GM19438 (cell line): ENCODE measurements at regions not wholly inside any gene's neighbourhood (a gene's known extent, or its start where the extent isn't known, plus 50 kb on each side); places are given as distances from the start of the nearest gene placed in this dataset.
A peak's percentile ranks its signal among the peaks of the same experiment; 100 is the strongest.
"Not testable (repeated sequence)": the region's sequence is repeated elsewhere in the genome, so short reads cannot be mapped to it uniquely, and the experiment has no call there.

ENCODE experiments used
- ATAC-seq: cut with Tn5 transposase; IDR thresholded peaks from one replicate; pipeline ENCODE4 v1.9.1; 2021; ENCODE audit warnings: low read depth; ENCODE audit not compliant: unreplicated experiment

- no peak for ATAC-seq
These were observed 99.1 kb upstream of the PRSS16 start for GRCh38 chr6:27148404-27148795.

GRCh38 chr6:27149150-27149549 is 98.4 kb upstream of the PRSS16 start:
- ATAC-seq: no peak

GRCh38 chr6:27154696-27155095 is 92.8 kb upstream of the PRSS16 start:
- ATAC-seq: no peak

GRCh38 chr6:27156874-27157458 is 90.5 kb upstream of the PRSS16 start:
- ATAC-seq: no peak

- peak; percentile 52 for ATAC-seq
These were observed 89.8 kb upstream of the PRSS16 start for GRCh38 chr6:27157459-27158315.

GRCh38 chr6:27158316-27158643 is 89.2 kb upstream of the PRSS16 start:
- ATAC-seq: no peak

- ATAC-seq: no peak
These were observed 87.8 kb upstream of the PRSS16 start for GRCh38 chr6:27159725-27160124.

- ATAC-seq: no peak
These were observed 86.4 kb upstream of the PRSS16 start for GRCh38 chr6:27161115-27161514.

GRCh38 chr6:27161603-27161945 is 85.9 kb upstream of the PRSS16 start:
- no peak for ATAC-seq

GRCh38 chr6:27161946-27162603 is 85.4 kb upstream of the PRSS16 start:
- no peak for ATAC-seq

- ATAC-seq: no peak
These were observed 83.7 kb upstream of the PRSS16 start for GRCh38 chr6:27163834-27164233.

- ATAC-seq: no peak
These were observed 79.4 kb upstream of the PRSS16 start for GRCh38 chr6:27168108-27168507.

- no peak for ATAC-seq
These were observed 78.7 kb upstream of the PRSS16 start for GRCh38 chr6:27168586-27169443.

- ATAC-seq: not testable (repeated sequence)
These were observed 74.8 kb upstream of the PRSS16 start for GRCh38 chr6:27172524-27173231.

GRCh38 chr6:27173232-27173601 is 74.3 kb upstream of the PRSS16 start:
- not testable (repeated sequence) for ATAC-seq

GRCh38 chr6:27174958-27175357 is 72.5 kb upstream of the PRSS16 start:
- ATAC-seq: no peak

- ATAC-seq: no peak
These were observed 71.4 kb upstream of the PRSS16 start for GRCh38 chr6:27176096-27176495.

- ATAC-seq: no peak
These were observed 70.7 kb upstream of the PRSS16 start for GRCh38 chr6:27176523-27177484.
